Vagina (tissue), 2 donors: ENCODE measurements at regions not wholly inside any gene's neighbourhood (a gene's known extent, or its start where the extent isn't known, plus 50 kb on each side); places are given as distances from the start of the nearest gene placed in this dataset.

Experiments
- DNase-seq, 2 donors: peaks; one replicate each; pipeline ENCODE4 v3.0.0-alpha.2; 2017; ENCODE audit errors: extremely low spot score in 2 of 2
- H3K27ac ChIP-seq: fragments of 200-600 bp; sonication (generic); one replicate; pipeline ENCODE4 v1.5.1; 2019
- H3K27me3 ChIP-seq: fragments of 200-600 bp; sonication (generic); one replicate; pipeline ENCODE4 v1.5.1; 2019
- H3K36me3 ChIP-seq, 2 donors: fragments of 200-600 bp; sonication (generic); one replicate each; pipeline ENCODE4 v1.5.1; 2017 to 2019
- H3K4me1 ChIP-seq: fragments of 200-600 bp; sonication (generic); one replicate; pipeline ENCODE4 v1.5.1; 2019
- H3K4me3 ChIP-seq, 2 donors: fragments of 200-600 bp; sonication (generic); 1 replicate in 1 of 2; 2 replicates in 1 of 2; pipeline ENCODE4 v1.5.1; 2016 to 2019
- H3K9me3 ChIP-seq: fragments of 200-600 bp; sonication (generic); one replicate; pipeline ENCODE4 v1.5.1; 2019
- CTCF ChIP-seq, 3 experiments: fragments of 450-650 bp in 2 of 3; fragments of 200-600 bp in 1 of 3; sonication (generic) in 1 of 3; IDR thresholded peaks; one replicate each; pipeline ENCODE4 v1.5.1; 2017 to 2019; ENCODE audit warnings: antibody characterized with exemption in 3 of 3, mild to moderate bottlenecking in 2 of 3, moderate library complexity in 2 of 3
- POLR2A ChIP-seq, 2 donors: fragments of 450-650 bp; IDR thresholded peaks; one replicate each; pipeline ENCODE4 v1.6.1; 2017; ENCODE audit warnings: antibody characterized with exemption in 2 of 2, mild to moderate bottlenecking in 2 of 2, moderate library complexity in 2 of 2
- POLR2AphosphoS5 ChIP-seq, 2 donors: sonication (generic); formaldehyde crosslinking; IDR thresholded peaks; one replicate each; pipeline ENCODE4 v1.9.0; 2017; ENCODE audit warnings: antibody characterized with exemption in 2 of 2, mild to moderate bottlenecking in 2 of 2, low read depth in 1 of 2; ENCODE audit not compliant: insufficient read depth in 1 of 2
- intact Hi-C: fragments of 100-400 bp; cut with DNase I; formaldehyde crosslinking; loops from one replicate; pipeline ENCODE4 v1.15.1; 2023

GRCh38 chr15:93985176-93985575 is 246.2 kb upstream of the MCTP2 start:
- peaks cover 20% of the 10 kb centered on the region for H3K4me1 ChIP-seq
- H3K36me3 ChIP-seq, result no peaks in the 10 kb centered on the region
- no peaks in the 10 kb centered on the region for H3K27me3 ChIP-seq
- no peak overlapping the region for H3K4me3 ChIP-seq
- no peak for DNase-seq
- no peak for TF ChIP-seq CTCF (IDR thresholded peaks at IDR 0.05)
- no peak for TF ChIP-seq POLR2AphosphoS5 (IDR thresholded peaks at IDR 0.05; ENCODE audit: insufficient read depth in 1 of 2, low read depth in 1 of 2)
- no peak overlapping the region for H3K27ac ChIP-seq
- intact Hi-C loops, result loop anchor here (10.0 kb wide), 1 partner anchor 950 kb away; no protein-coding TSS in a partner anchor
- no peaks in the 10 kb centered on the region for H3K9me3 ChIP-seq

- Histone ChIP-seq H3K36me3 (no peaks in the 10 kb centered on the region), H3K27ac (no peak overlapping the region), H3K4me3 (no peak overlapping the region), H3K9me3 (no peaks in the 10 kb centered on the region), H3K4me1 (peaks cover 26% of the 10 kb centered on the region), H3K27me3 (no peaks in the 10 kb centered on the region)
- TF ChIP-seq POLR2A (IDR thresholded peaks at IDR 0.05), result no peak
- no peak for TF ChIP-seq CTCF (IDR thresholded peaks at IDR 0.05)
- no peak for TF ChIP-seq POLR2AphosphoS5 (IDR thresholded peaks at IDR 0.05; ENCODE audit: insufficient read depth in 1 of 2, low read depth in 1 of 2)
- no peak for DNase-seq
- intact Hi-C loops, result loop anchor here (5.0 to 10.0 kb wide), 2 partner anchors 421 to 949 kb away; no protein-coding TSS in a partner anchor
Observed at GRCh38 chr15:93983526-93983925, 247.8 kb upstream of the MCTP2 start.

- TF ChIP-seq POLR2AphosphoS5 (IDR thresholded peaks at IDR 0.05; ENCODE audit: insufficient read depth in 1 of 2, low read depth in 1 of 2) (peak in 1 of 2 donors; percentile 39), POLR2A (IDR thresholded peaks at IDR 0.05) (no peak)
- H3K36me3 ChIP-seq, result no peaks in the 10 kb centered on the region
- no peaks in the 10 kb centered on the region for H3K27me3 ChIP-seq
- H3K27ac ChIP-seq, result peak overlapping the region; percentile 47
- intact Hi-C loops, result loop anchor here (5.0 to 10.0 kb wide), 2 partner anchors 420 to 947 kb away; no protein-coding TSS in a partner anchor
- H3K9me3 ChIP-seq, result no peaks in the 10 kb centered on the region
- no peak overlapping the region for H3K4me3 ChIP-seq
- no peak for DNase-seq
- H3K4me1 ChIP-seq, result peaks cover 26% of the 10 kb centered on the region
Observed at GRCh38 chr15:93982226-93982727, 249.1 kb upstream of the MCTP2 start.

- peaks cover 26% of the 10 kb centered on the region for H3K4me1 ChIP-seq
- H3K4me3 ChIP-seq, result no peak overlapping the region
- peak in 1 of 2 donors; percentile 80 for DNase-seq
- H3K27me3 ChIP-seq, result no peaks in the 10 kb centered on the region
- intact Hi-C loops, result loop anchor here (5.0 to 10.0 kb wide), 2 partner anchors 419 to 947 kb away; no protein-coding TSS in a partner anchor
- H3K36me3 ChIP-seq, result no peaks in the 10 kb centered on the region
- peak overlapping the region; percentile 52 for H3K27ac ChIP-seq
- no peaks in the 10 kb centered on the region for H3K9me3 ChIP-seq
- TF ChIP-seq CTCF (IDR thresholded peaks at IDR 0.05) (no peak), POLR2A (IDR thresholded peaks at IDR 0.05) (no peak), POLR2AphosphoS5 (IDR thresholded peaks at IDR 0.05; ENCODE audit: insufficient read depth in 1 of 2, low read depth in 1 of 2) (no peak)
Observed at GRCh38 chr15:93981706-93982105, 249.7 kb upstream of the MCTP2 start.

- intact Hi-C loops, result loop anchor here (5.0 to 10.0 kb wide), 2 partner anchors 418 to 946 kb away; no protein-coding TSS in a partner anchor
- H3K9me3 ChIP-seq, result no peaks in the 10 kb centered on the region
- no peaks in the 10 kb centered on the region for H3K36me3 ChIP-seq
- peak in 1 of 2 donors; percentile 90 for DNase-seq
- TF ChIP-seq POLR2AphosphoS5 (IDR thresholded peaks at IDR 0.05; ENCODE audit: insufficient read depth in 1 of 2, low read depth in 1 of 2), result no peak
- no peak for TF ChIP-seq POLR2A (IDR thresholded peaks at IDR 0.05)
- TF ChIP-seq CTCF (IDR thresholded peaks at IDR 0.05), result no peak
- peaks cover 26% of the 10 kb centered on the region for H3K4me1 ChIP-seq
- H3K27ac ChIP-seq, result no peak overlapping the region
- no peak overlapping the region for H3K4me3 ChIP-seq
- no peaks in the 10 kb centered on the region for H3K27me3 ChIP-seq
Observed at GRCh38 chr15:93980261-93980911, 251.0 kb upstream of the MCTP2 start.
